Lung (tissue), 11 donors: ENCODE measurements at regions not wholly inside any gene's neighbourhood (a gene's known extent, or its start where the extent isn't known, plus 50 kb on each side); places are given as distances from the start of the nearest gene placed in this dataset.
A peak's percentile ranks its signal among the peaks of the same experiment; 100 is the strongest.

ENCODE experiments used
- ATAC-seq: fragments of 200-7000 bp; cut with Tn5 transposase; one replicate; pipeline ENCODE4 v1.9.1; 2020; ENCODE audit warnings: moderate number of reproducible peaks; ENCODE audit not compliant: insufficient read depth, low FRiP score
- DNase-seq, 3 donors: peaks; one replicate each; pipeline ENCODE4 v3.0.0-alpha.2; 2013 to 2017
- H3K27ac ChIP-seq, 2 donors: one replicate each; pipeline ENCODE4 v1.5.1; 2013; ENCODE audit warnings: mild to moderate bottlenecking in 2 of 2, moderate library complexity in 2 of 2, control low read depth in 1 of 2, inconsistent platforms in 1 of 2, low read depth in 1 of 2, low read length in 1 of 2
- H3K27me3 ChIP-seq, 3 donors: one replicate each; pipeline ENCODE4 v1.5.1; 2013; ENCODE audit warnings: low read length in 2 of 3; ENCODE audit not compliant: control insufficient read depth in 3 of 3, insufficient read depth in 3 of 3
- H3K36me3 ChIP-seq, 4 donors: one replicate each; pipeline ENCODE4 v1.5.1; 2013; ENCODE audit warnings: low read length in 4 of 4, mild to moderate bottlenecking in 1 of 4, moderate library complexity in 1 of 4; ENCODE audit not compliant: control insufficient read depth in 4 of 4, insufficient read depth in 4 of 4
- H3K4me1 ChIP-seq, 5 donors: one replicate each; pipeline ENCODE4 v1.5.1; 2013; ENCODE audit warnings: low read length in 5 of 5, mild to moderate bottlenecking in 2 of 5, moderate library complexity in 1 of 5; ENCODE audit not compliant: control insufficient read depth in 5 of 5, insufficient read depth in 5 of 5
- H3K4me3 ChIP-seq: one replicate; pipeline ENCODE4 v1.5.1; 2013; ENCODE audit warnings: mild to moderate bottlenecking, control low read depth, moderate library complexity
- H3K9ac ChIP-seq, 2 donors: one replicate each; pipeline ENCODE4 v1.5.1; 2013; ENCODE audit warnings: low read length in 2 of 2, control low read depth in 1 of 2; ENCODE audit not compliant: insufficient read depth in 1 of 2
- H3K9me3 ChIP-seq, 4 donors: one replicate each; pipeline ENCODE4 v1.5.1; 2013; ENCODE audit warnings: low read length in 3 of 4, mild to moderate bottlenecking in 1 of 4, moderate library complexity in 1 of 4; ENCODE audit not compliant: control insufficient read depth in 4 of 4, insufficient read depth in 3 of 4
- CTCF ChIP-seq: IDR thresholded peaks from 2 replicates; pipeline ENCODE4 v1.5.1; 2012; ENCODE audit warnings: mild to moderate bottlenecking; ENCODE audit errors: control extremely low read depth, extremely low read depth
- WGBS, 2 donors: extraction: QIAGEN DNeasy Blood & Tissue Kit; methylation state at CpG; one replicate each; pipeline ENCODE4 v1.1.7; 2013; 5-methylcytosine and 5-hydroxymethylcytosine counted together
- donor health status: control.
- donor health status: control.
- donor health status: Bipolar disorder and iron deficiency.
- donor health status: healthy.
- donor health status: DM: yes; HTN: yes; CAD: no.

- ATAC-seq (no peak), DNase-seq (no peak)
- no peaks in the 10 kb centered on the region for H3K9me3 ChIP-seq
- H3K4me3 ChIP-seq: no peak overlapping the region
- no peak overlapping the region for H3K27ac ChIP-seq
- H3K9ac ChIP-seq: no peak overlapping the region
- no peaks in the 10 kb centered on the region for H3K36me3 ChIP-seq
- no peak for TF ChIP-seq CTCF
- H3K4me1 ChIP-seq: peaks cover 0 to 10% (median 0%) of the 10 kb centered on the region in 5 donors
- no peaks in the 10 kb centered on the region for H3K27me3 ChIP-seq
- 91 to 95% methylated on average over 4 of the region's 4 CpGs for WGBS, 2 donors
These were observed 547.5 kb downstream of the TBC1D22A start for GRCh38 chr22:47309946-47310345.

DNA sequence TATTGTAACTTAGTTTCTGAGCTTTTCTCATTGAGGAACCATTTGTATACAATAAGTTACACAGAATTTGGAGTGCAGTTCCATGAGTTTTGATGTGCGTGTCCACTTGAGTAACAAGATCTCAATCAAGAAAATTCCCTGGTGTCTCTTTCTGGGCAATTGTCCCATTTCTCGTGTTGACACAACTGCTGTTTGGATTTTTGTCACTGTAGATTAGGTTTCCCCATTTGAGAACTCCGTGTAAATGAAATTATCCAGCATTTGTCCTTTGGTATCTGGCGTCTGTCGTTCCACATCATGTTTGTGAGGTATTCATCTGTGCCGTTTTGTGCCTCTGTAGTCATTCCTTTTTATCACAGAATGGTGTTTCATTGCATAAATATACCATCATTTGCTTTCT, 547.0 kb downstream of the TBC1D22A start:
- Histone ChIP-seq H3K36me3 (no peaks in the 10 kb centered on the region), H3K27me3 (no peaks in the 10 kb centered on the region)
- DNase-seq: no peak

GRCh38 chr22:47308886-47309285, 546.4 kb downstream of the TBC1D22A start:
- Histone ChIP-seq H3K4me3 (no peak overlapping the region), H3K9me3 (no peaks in the 10 kb centered on the region), H3K9ac (no peak overlapping the region), H3K27ac (no peak overlapping the region), H3K27me3 (no peaks in the 10 kb centered on the region), H3K4me1 (peaks cover 0 to 10% (median 0%) of the 10 kb centered on the region in 5 donors), H3K36me3 (no peaks in the 10 kb centered on the region)
- TF ChIP-seq CTCF: no peak
- no peak for DNase-seq
- 90 to 95% methylated on average over 2 of the region's 2 CpGs for WGBS, 2 donors
- no peak for ATAC-seq

More for the DNA sequence above, 547.0 kb downstream of the TBC1D22A start:
- 78 to 83% methylated on average over 6 of the region's 6 CpGs for WGBS, 2 donors
- ATAC-seq: no peak
- Histone ChIP-seq H3K4me3 (no peak overlapping the region), H3K4me1 (peaks cover 0 to 10% (median 0%) of the 10 kb centered on the region in 5 donors), H3K27ac (no peak overlapping the region), H3K9ac (no peak overlapping the region), H3K9me3 (no peaks in the 10 kb centered on the region)
- TF ChIP-seq CTCF: no peak

DNA sequence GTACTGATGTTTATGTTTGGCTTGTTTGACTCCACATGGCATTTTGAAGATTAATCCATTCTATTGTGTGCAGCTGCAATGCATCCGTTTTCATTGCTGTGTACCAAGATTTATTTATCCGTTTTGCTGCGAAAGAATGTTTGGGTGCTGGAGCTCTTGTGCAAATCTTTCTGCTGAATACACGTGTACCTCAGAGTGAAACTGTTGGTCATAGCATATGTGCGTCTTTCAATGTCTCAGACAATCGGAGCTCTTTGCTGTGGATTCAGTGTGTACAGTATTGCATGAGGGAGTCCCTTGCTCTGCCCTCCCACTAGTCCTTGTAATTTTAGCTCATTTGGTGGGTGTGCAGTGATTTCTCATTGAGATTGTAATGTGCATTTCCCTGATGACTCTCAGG, 545.4 kb downstream of the TBC1D22A start:
- ATAC-seq: no peak

More for the DNA sequence above, 545.4 kb downstream of the TBC1D22A start:
- Histone ChIP-seq H3K36me3 (no peaks in the 10 kb centered on the region), H3K9ac (no peak overlapping the region), H3K27me3 (no peaks in the 10 kb centered on the region), H3K4me3 (no peak overlapping the region), H3K27ac (no peak overlapping the region), H3K4me1 (peaks cover 0 to 10% (median 0%) of the 10 kb centered on the region in 5 donors), H3K9me3 (no peaks in the 10 kb centered on the region)
- 59 to 81% methylated on average over 6 of the region's 6 CpGs for WGBS, 2 donors
- DNase-seq: peak in 2 of 3 donors; percentile 22 to 29
- no peak for TF ChIP-seq CTCF
